Keratinocyte (primary cell): ENCODE measurements at regions not wholly inside any gene's neighbourhood (a gene's known extent, or its start where the extent isn't known, plus 50 kb on each side); places are given as distances from the start of the nearest gene placed in this dataset.

Source experiments
- DNase-seq: peaks from one replicate; pipeline ENCODE4 v3.0.0-alpha.2; 2011; ENCODE audit warnings: low read depth, missing footprints, low spot score
- FAIRE-seq: peaks from 2 replicates; lab custom pipeline; 2011; peaks lifted over from hg19 to GRCh38; lab: Jason Lieb, UNC
- H2AFZ ChIP-seq: 2 replicates; pipeline ENCODE4 v1.6.0; 2012; ENCODE audit warnings: low read length, control low read depth, inconsistent platforms; ENCODE audit not compliant: control insufficient read depth
- H3K27ac ChIP-seq: 2 replicates; pipeline ENCODE4 v1.5.1; 2011; ENCODE audit warnings: low read length; ENCODE audit not compliant: control insufficient read depth, insufficient read depth
- H3K27me3 ChIP-seq: 3 replicates; pipeline ENCODE4 v1.6.0; 2011; ENCODE audit warnings: low read length; ENCODE audit not compliant: control insufficient read depth, insufficient read depth; ENCODE audit errors: extremely low read depth
- H3K36me3 ChIP-seq, 2 experiments: 2 replicates in 1 of 2; 3 replicates in 1 of 2; pipeline ENCODE4 v1.5.1; 2011; ENCODE audit warnings: low read length in 2 of 2, mild to moderate bottlenecking in 1 of 2; ENCODE audit not compliant: control insufficient read depth in 2 of 2, insufficient read depth in 2 of 2; ENCODE audit errors: extremely low read depth in 1 of 2
- H3K4me1 ChIP-seq: 3 replicates; pipeline ENCODE4 v1.5.1; 2011; ENCODE audit warnings: low read length; ENCODE audit not compliant: control insufficient read depth, insufficient read depth; ENCODE audit errors: extremely low read depth
- H3K4me2 ChIP-seq: 3 replicates; pipeline ENCODE4 v1.6.0; 2011; ENCODE audit warnings: low read depth, low read length; ENCODE audit not compliant: control insufficient read depth, insufficient read depth; ENCODE audit errors: extremely low read depth
- H3K4me3 ChIP-seq, 3 experiments: fragments of 200-600 bp in 1 of 3; sonication (generic) in 1 of 3; 2 replicates in 2 of 3; 3 replicates in 1 of 3; pipeline ENCODE4 v1.5.1; 2011 to 2016; ENCODE audit warnings: low read length in 3 of 3, mild to moderate bottlenecking in 3 of 3, control low read depth in 2 of 3, inconsistent platforms in 1 of 3, low read depth in 1 of 3, mixed read lengths in 1 of 3, mixed run types in 1 of 3, moderate library complexity in 1 of 3; ENCODE audit not compliant: control insufficient read depth in 2 of 3, insufficient read depth in 2 of 3; ENCODE audit errors: extremely low read depth in 1 of 3
- H3K79me2 ChIP-seq: 2 replicates; pipeline ENCODE4 v1.6.0; 2012; ENCODE audit warnings: low read length; ENCODE audit not compliant: control insufficient read depth, insufficient read depth
- H3K9ac ChIP-seq: 3 replicates; pipeline ENCODE4 v1.6.0; 2011; ENCODE audit warnings: low read length; ENCODE audit not compliant: control insufficient read depth, insufficient read depth; ENCODE audit errors: extremely low read depth
- H3K9me1 ChIP-seq: 3 replicates; pipeline ENCODE4 v1.6.0; 2011; ENCODE audit warnings: low read length; ENCODE audit not compliant: control insufficient read depth, insufficient read depth; ENCODE audit errors: extremely low read depth
- H3K9me3 ChIP-seq: 2 replicates; pipeline ENCODE4 v1.5.1; 2012; ENCODE audit warnings: low read depth, low read length; ENCODE audit not compliant: control insufficient read depth
- H4K20me1 ChIP-seq: 3 replicates; pipeline ENCODE4 v1.6.0; 2011; ENCODE audit warnings: low read length; ENCODE audit not compliant: control insufficient read depth, insufficient read depth; ENCODE audit errors: extremely low read depth
- CTCF ChIP-seq, 3 experiments: IDR thresholded peaks in 1 of 3; conservative IDR thresholded peaks in 1 of 3; optimal IDR thresholded peaks in 1 of 3; 2 replicates in 2 of 3; 3 replicates in 1 of 3; pipeline versions ENCODE3 to v1.5.1; 2011; ENCODE audit warnings: low read length in 3 of 3, mild to moderate bottlenecking in 3 of 3, moderate library complexity in 2 of 3, control low read depth in 1 of 3, inconsistent platforms in 1 of 3; ENCODE audit not compliant: insufficient read depth in 2 of 3; ENCODE audit errors: extremely low read depth in 1 of 3
- EZH2 ChIP-seq: IDR thresholded peaks from one replicate; pipeline ENCODE4 v1.6.1; 2012; ENCODE audit warnings: inconsistent platforms, mild to moderate bottlenecking, low read length, moderate library complexity
- dilution Hi-C: fragments of 300-500 bp; cut with MboI; formaldehyde crosslinking; loops from one replicate; pipeline ENCODE4 v1.7.0; 2020; ENCODE audit warnings: low sequenced_read_pairs; ENCODE audit not compliant: extremely low pct_ligation_motif_present

DNA sequence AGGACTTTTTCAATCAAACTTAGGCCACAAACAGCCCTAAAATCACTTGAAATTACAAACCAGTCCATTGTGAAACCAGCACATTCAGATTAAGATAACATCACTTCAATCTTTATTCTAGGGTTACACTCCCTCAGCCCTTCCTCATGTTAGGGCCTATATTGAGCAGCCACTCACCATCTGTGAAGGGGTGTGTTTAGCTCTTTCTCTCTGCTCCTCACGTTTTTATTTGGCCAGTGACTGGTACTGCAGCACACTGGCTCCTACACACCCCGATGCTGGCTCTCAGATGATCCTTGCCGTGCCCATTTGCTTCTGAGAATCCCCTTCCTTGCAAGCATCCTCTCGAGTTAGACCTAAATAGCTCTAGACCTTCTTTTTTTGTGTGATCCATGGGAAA is 604.5 kb downstream of the INHBA start:
- Histone ChIP-seq H3K9me1 (no peaks in the 10 kb centered on the region), H3K9ac (peak overlapping the region; percentile 7), H4K20me1 (no peaks in the 10 kb centered on the region), H3K36me3 (peaks cover 0 to 5% of the 10 kb centered on the region in 2 experiments), H3K9me3 (peaks cover 1% of the 10 kb centered on the region), H3K4me1 (peaks cover 24% of the 10 kb centered on the region), H3K4me3 (no peak overlapping the region), H3K4me2 (no peak overlapping the region), H3K27me3 (no peaks in the 10 kb centered on the region), H2AFZ (peak overlapping the region; percentile 30), H3K79me2 (no peaks in the 10 kb centered on the region), H3K27ac (peak overlapping the region; percentile 60)
- dilution Hi-C loops = no loop called here
- DNase-seq (no peak), FAIRE-seq (peak; percentile 13)
- no peak for TF ChIP-seq CTCF (optimal IDR thresholded peaks at IDR 0.05 in 1 of 3, IDR thresholded peaks at IDR 0.05 in 1 of 3, conservative IDR thresholded peaks at IDR 0.05 in 1 of 3; ENCODE audit: extremely low read depth in 1 of 3, insufficient read depth in 2 of 3, low read length in 3 of 3)

DNA sequence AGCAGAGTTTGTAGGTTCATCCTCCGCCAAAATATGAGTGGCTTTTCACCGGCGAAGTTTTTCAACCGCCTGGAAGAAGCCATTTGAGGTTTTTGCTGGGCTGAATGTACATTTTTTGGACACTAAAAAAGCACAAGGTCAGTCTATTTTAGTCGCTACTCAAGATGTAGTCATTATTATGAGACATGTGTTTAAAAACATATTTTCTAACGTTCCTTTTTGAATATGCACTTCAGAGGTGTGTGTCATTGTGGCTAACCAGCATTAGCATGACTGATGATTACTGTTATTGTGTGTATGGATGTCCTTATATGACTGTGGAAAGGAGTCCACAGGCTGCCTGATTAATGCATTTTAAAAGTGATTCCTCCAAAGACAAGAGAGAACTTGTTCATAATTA is 605.4 kb downstream of the INHBA start:
- H3K4me1 ChIP-seq = peaks cover 16% of the 10 kb centered on the region
- H3K79me2 ChIP-seq = no peaks in the 10 kb centered on the region
- peak; percentile 92 for FAIRE-seq
- H3K9ac ChIP-seq = peak overlapping the region; percentile 34
- dilution Hi-C loops = no loop called here
- no peaks in the 10 kb centered on the region for H3K9me1 ChIP-seq
- H3K27me3 ChIP-seq = no peaks in the 10 kb centered on the region
- H3K27ac ChIP-seq = peak overlapping the region; percentile 89
- H3K4me2 ChIP-seq = no peak overlapping the region
- H2AFZ ChIP-seq = no peak overlapping the region
- H4K20me1 ChIP-seq = no peaks in the 10 kb centered on the region
- DNase-seq = peak; percentile 86
- H3K4me3 ChIP-seq = no peak overlapping the region
- peaks cover 1% of the 10 kb centered on the region for H3K9me3 ChIP-seq
- peaks cover 0 to 5% of the 10 kb centered on the region in 2 experiments for H3K36me3 ChIP-seq
- TF ChIP-seq EZH2 (no peak), CTCF (optimal IDR thresholded peaks at IDR 0.05 in 1 of 3, IDR thresholded peaks at IDR 0.05 in 1 of 3, conservative IDR thresholded peaks at IDR 0.05 in 1 of 3; ENCODE audit: extremely low read depth in 1 of 3, insufficient read depth in 2 of 3, low read length in 3 of 3) (no peak)
